SK-N-MC (cell line): ENCODE measurements at regions not wholly inside any gene's neighbourhood (a gene's known extent, or its start where the extent isn't known, plus 50 kb on each side); places are given as distances from the start of the nearest gene placed in this dataset.

Experiments
- EZH2 ChIP-seq: fragments of 200-600 bp; sonication (generic); IDR thresholded peaks from one replicate; pipeline ENCODE4 v1.6.1; 2017; ENCODE audit warnings: antibody characterized with exemption
- POLR2AphosphoS5 ChIP-seq: IDR thresholded peaks from 2 replicates; pipeline ENCODE4 v1.6.1; 2012; ENCODE audit warnings: mild to moderate bottlenecking, low read depth, low read length, borderline replicate concordance

DNA sequence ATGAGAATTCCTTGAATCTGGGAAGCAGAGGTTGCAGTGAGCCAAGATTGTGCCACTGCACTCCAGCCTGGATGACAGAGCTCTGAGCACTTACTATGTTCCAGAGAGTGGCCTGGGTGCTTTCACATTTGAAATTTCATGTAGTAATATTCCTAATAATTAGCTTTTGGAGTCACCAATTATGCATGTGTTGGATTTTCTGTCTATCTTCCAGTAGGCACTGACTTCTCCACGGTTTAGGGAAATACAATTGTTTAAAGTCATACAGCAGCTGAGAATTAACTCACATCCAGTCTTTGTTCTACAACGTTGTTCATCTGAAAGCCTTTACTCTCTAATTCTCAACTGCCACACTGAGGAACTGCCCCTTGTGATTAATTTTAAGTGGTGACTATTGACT, 150.2 kb downstream of the CSNK2A3 start:
- TF ChIP-seq EZH2 = no peak
- no peak for TF ChIP-seq POLR2AphosphoS5
